SK-N-SH treated with all-trans-retinoic acid at 6 μM for 48 hours (cell line): ENCODE measurements at regions not wholly inside any gene's neighbourhood (a gene's known extent, or its start where the extent isn't known, plus 50 kb on each side); places are given as distances from the start of the nearest gene placed in this dataset.

Experiments
- ATAC-seq: fragments of 200-7000 bp; cut with Tn5 transposase; 3 replicates; pipeline ENCODE4 v1.9.1; 2020; ENCODE audit warnings: mild to moderate bottlenecking, moderate library complexity
- ARNTL ChIP-seq: fragments of 450-650 bp; formaldehyde crosslinking; IDR thresholded peaks from 2 replicates; pipeline ENCODE4 v1.5.0; 2020; ENCODE audit warnings: low read depth, mild to moderate bottlenecking, moderate library complexity, borderline replicate concordance
- BACH2 ChIP-seq: fragments of 250-450 bp; sonication (Bioruptor Pico); IDR thresholded peaks from 2 replicates; pipeline ENCODE4 v1.9.0; 2021; ENCODE audit warnings: mild to moderate bottlenecking, borderline replicate concordance
- ESRRG ChIP-seq: fragments of 250-450 bp; sonication (Bioruptor Pico); IDR thresholded peaks from 2 replicates; pipeline ENCODE4 v1.6.1; 2021; ENCODE audit warnings: mild to moderate bottlenecking
- GLIS3 ChIP-seq: fragments of 250-450 bp; sonication (Bioruptor Pico); IDR thresholded peaks from 2 replicates; pipeline ENCODE4 v1.5.0; 2020; ENCODE audit warnings: mild to moderate bottlenecking, moderate library complexity
- ISL1 ChIP-seq: fragments of 250-450 bp; sonication (Bioruptor Pico); IDR thresholded peaks from 2 replicates; pipeline ENCODE4 v2.1.2; 2022; ENCODE audit warnings: mild to moderate bottlenecking, moderate library complexity
- OSR1 ChIP-seq: fragments of 250-450 bp; sonication (Bioruptor Pico); IDR thresholded peaks from 2 replicates; pipeline ENCODE4 v1.8.0; 2022; ENCODE audit warnings: moderate library complexity, mild to moderate bottlenecking, inconsistent platforms
- PPARA ChIP-seq: fragments of 250-450 bp; sonication (Bioruptor Pico); IDR thresholded peaks from 2 replicates; pipeline ENCODE4 v1.5.0; 2020; ENCODE audit warnings: mild to moderate bottlenecking, borderline replicate concordance
- RARB ChIP-seq: fragments of 250-450 bp; sonication (Bioruptor Pico); IDR thresholded peaks from 2 replicates; pipeline ENCODE4 v1.8.0; 2021; ENCODE audit warnings: mild to moderate bottlenecking, moderate library complexity
- TCF4 ChIP-seq: fragments of 250-450 bp; sonication (Bioruptor Pico); IDR thresholded peaks from 2 replicates; pipeline ENCODE4 v1.8.0; 2021; ENCODE audit warnings: mild to moderate bottlenecking, moderate library complexity, borderline replicate concordance
- TOX ChIP-seq: fragments of 250-450 bp; sonication (Bioruptor Pico); IDR thresholded peaks from 2 replicates; pipeline ENCODE4 v1.8.0; 2021; ENCODE audit warnings: mild to moderate bottlenecking, moderate library complexity, borderline replicate concordance
- ZC3H10 ChIP-seq: fragments of 250-450 bp; sonication (Bioruptor Pico); IDR thresholded peaks from 2 replicates; pipeline ENCODE4 v1.5.1; 2021; ENCODE audit warnings: mild to moderate bottlenecking, moderate library complexity
- ZFP3 ChIP-seq: fragments of 250-450 bp; sonication (Bioruptor Pico); IDR thresholded peaks from 2 replicates; pipeline ENCODE4 v1.5.0; 2020; ENCODE audit warnings: mild to moderate bottlenecking, moderate library complexity
- ZFP30 ChIP-seq: fragments of 450-650 bp; formaldehyde crosslinking; IDR thresholded peaks from 2 replicates; pipeline ENCODE4 v1.5.0; 2022; ENCODE audit warnings: mild to moderate bottlenecking, moderate library complexity
- ZNF565 ChIP-seq: fragments of 450-650 bp; formaldehyde crosslinking; conservative IDR thresholded peaks from 2 replicates; pipeline ENCODE4 v1.5.0; 2020; ENCODE audit warnings: low read depth, mild to moderate bottlenecking, moderate library complexity
- ZNF70 ChIP-seq: fragments of 450-650 bp; formaldehyde crosslinking; IDR thresholded peaks from 2 replicates; pipeline ENCODE4 v1.5.0; 2020; ENCODE audit warnings: mild to moderate bottlenecking, moderate library complexity
- ZNF8 ChIP-seq: fragments of 450-650 bp; formaldehyde crosslinking; IDR thresholded peaks from 2 replicates; pipeline ENCODE4 v1.5.0; 2020; ENCODE audit warnings: mild to moderate bottlenecking, moderate library complexity
- TF ChIP-seq, protein P1 (sequence below): fragments of 250-450 bp; sonication (Bioruptor Pico); IDR thresholded peaks from 2 replicates; pipeline ENCODE4 v1.5.1; 2020; ENCODE audit warnings: low read depth, mild to moderate bottlenecking, moderate library complexity
- TF ChIP-seq, protein P2 (sequence below): fragments of 250-450 bp; sonication (Bioruptor Pico); IDR thresholded peaks from 2 replicates; pipeline ENCODE4 v1.8.0; 2021; ENCODE audit warnings: low read depth, mild to moderate bottlenecking, moderate library complexity, borderline replicate concordance
- TF ChIP-seq, protein P3 (sequence below): fragments of 250-450 bp; sonication (Bioruptor Pico); IDR thresholded peaks from 2 replicates; pipeline ENCODE4 v1.5.1; 2021; ENCODE audit warnings: mild to moderate bottlenecking, moderate library complexity
- TF ChIP-seq, protein P4 (sequence below): fragments of 250-450 bp; sonication (Bioruptor Pico); IDR thresholded peaks from 2 replicates; pipeline ENCODE4 v1.5.0; 2020; ENCODE audit warnings: mild to moderate bottlenecking, moderate library complexity
- TF ChIP-seq, protein P5 (sequence below): fragments of 250-450 bp; sonication (Bioruptor Pico); IDR thresholded peaks from 2 replicates; pipeline ENCODE4 v1.8.0; 2020; ENCODE audit warnings: mild to moderate bottlenecking, moderate library complexity, borderline replicate concordance

DNA sequence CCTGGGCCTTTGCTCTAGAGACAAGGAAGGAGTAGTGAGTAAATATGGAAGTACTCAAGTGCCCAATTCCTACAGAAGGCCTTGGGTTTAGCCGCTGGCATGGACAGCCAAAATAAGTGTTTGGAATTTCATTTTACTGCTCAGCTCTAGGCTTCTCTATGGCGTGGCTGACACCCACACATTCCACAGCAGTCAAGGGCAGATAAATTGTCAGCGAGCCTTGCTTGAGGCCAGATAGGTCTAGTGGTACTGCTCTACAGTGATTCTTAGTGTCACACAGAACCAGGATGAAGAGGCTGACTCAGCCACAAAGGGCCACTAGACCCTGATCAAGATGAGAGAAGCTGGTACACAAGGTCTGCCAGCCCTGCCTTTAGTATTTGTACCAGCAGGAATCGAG lies 111.0 kb upstream of the NFIB start:
- no peak for ATAC-seq
- TF ChIP-seq, protein P1, sequence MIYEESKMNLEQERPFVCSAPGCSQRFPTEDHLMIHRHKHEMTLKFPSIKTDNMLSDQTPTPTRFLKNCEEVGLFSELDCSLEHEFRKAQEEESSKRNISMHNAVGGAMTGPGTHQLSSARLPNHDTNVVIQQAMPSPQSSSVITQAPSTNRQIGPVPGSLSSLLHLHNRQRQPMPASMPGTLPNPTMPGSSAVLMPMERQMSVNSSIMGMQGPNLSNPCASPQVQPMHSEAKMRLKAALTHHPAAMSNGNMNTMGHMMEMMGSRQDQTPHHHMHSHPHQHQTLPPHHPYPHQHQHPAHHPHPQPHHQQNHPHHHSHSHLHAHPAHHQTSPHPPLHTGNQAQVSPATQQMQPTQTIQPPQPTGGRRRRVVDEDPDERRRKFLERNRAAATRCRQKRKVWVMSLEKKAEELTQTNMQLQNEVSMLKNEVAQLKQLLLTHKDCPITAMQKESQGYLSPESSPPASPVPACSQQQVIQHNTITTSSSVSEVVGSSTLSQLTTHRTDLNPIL (CRISPR knock-in tag): no peak
- TF ChIP-seq GLIS3 (CRISPR knock-in tag) (no peak), ESRRG (CRISPR knock-in tag) (no peak), TOX (CRISPR knock-in tag) (no peak), ZNF8 (no peak), ZC3H10 (CRISPR knock-in tag) (no peak), ZFP3 (CRISPR knock-in tag) (no peak), BACH2 (CRISPR knock-in tag) (no peak), ISL1 (CRISPR knock-in tag) (no peak), ARNTL (CRISPR knock-in tag) (no peak), OSR1 (no peak), PPARA (no peak), TCF4 (no peak), ZNF70 (CRISPR knock-in tag) (no peak), ZFP30 (CRISPR knock-in tag) (no peak)
- TF ChIP-seq, protein P2, sequence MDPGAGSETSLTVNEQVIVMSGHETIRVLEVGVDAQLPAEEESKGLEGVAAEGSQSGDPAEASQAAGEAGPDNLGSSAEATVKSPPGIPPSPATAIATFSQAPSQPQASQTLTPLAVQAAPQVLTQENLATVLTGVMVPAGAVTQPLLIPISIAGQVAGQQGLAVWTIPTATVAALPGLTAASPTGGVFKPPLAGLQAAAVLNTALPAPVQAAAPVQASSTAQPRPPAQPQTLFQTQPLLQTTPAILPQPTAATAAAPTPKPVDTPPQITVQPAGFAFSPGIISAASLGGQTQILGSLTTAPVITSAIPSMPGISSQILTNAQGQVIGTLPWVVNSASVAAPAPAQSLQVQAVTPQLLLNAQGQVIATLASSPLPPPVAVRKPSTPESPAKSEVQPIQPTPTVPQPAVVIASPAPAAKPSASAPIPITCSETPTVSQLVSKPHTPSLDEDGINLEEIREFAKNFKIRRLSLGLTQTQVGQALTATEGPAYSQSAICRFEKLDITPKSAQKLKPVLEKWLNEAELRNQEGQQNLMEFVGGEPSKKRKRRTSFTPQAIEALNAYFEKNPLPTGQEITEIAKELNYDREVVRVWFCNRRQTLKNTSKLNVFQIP (CRISPR knock-in tag): no peak
- TF ChIP-seq, protein P3, sequence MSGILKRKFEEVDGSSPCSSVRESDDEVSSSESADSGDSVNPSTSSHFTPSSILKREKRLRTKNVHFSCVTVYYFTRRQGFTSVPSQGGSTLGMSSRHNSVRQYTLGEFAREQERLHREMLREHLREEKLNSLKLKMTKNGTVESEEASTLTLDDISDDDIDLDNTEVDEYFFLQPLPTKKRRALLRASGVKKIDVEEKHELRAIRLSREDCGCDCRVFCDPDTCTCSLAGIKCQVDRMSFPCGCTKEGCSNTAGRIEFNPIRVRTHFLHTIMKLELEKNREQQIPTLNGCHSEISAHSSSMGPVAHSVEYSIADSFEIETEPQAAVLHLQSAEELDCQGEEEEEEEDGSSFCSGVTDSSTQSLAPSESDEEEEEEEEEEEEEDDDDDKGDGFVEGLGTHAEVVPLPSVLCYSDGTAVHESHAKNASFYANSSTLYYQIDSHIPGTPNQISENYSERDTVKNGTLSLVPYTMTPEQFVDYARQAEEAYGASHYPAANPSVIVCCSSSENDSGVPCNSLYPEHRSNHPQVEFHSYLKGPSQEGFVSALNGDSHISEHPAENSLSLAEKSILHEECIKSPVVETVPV (CRISPR knock-in tag): no peak
- TF ChIP-seq, protein P4, sequence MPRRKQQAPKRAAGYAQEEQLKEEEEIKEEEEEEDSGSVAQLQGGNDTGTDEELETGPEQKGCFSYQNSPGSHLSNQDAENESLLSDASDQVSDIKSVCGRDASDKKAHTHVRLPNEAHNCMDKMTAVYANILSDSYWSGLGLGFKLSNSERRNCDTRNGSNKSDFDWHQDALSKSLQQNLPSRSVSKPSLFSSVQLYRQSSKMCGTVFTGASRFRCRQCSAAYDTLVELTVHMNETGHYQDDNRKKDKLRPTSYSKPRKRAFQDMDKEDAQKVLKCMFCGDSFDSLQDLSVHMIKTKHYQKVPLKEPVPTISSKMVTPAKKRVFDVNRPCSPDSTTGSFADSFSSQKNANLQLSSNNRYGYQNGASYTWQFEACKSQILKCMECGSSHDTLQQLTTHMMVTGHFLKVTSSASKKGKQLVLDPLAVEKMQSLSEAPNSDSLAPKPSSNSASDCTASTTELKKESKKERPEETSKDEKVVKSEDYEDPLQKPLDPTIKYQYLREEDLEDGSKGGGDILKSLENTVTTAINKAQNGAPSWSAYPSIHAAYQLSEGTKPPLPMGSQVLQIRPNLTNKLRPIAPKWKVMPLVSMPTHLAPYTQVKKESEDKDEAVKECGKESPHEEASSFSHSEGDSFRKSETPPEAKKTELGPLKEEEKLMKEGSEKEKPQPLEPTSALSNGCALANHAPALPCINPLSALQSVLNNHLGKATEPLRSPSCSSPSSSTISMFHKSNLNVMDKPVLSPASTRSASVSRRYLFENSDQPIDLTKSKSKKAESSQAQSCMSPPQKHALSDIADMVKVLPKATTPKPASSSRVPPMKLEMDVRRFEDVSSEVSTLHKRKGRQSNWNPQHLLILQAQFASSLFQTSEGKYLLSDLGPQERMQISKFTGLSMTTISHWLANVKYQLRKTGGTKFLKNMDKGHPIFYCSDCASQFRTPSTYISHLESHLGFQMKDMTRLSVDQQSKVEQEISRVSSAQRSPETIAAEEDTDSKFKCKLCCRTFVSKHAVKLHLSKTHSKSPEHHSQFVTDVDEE (CRISPR knock-in tag): no peak
- TF ChIP-seq, protein P5, sequence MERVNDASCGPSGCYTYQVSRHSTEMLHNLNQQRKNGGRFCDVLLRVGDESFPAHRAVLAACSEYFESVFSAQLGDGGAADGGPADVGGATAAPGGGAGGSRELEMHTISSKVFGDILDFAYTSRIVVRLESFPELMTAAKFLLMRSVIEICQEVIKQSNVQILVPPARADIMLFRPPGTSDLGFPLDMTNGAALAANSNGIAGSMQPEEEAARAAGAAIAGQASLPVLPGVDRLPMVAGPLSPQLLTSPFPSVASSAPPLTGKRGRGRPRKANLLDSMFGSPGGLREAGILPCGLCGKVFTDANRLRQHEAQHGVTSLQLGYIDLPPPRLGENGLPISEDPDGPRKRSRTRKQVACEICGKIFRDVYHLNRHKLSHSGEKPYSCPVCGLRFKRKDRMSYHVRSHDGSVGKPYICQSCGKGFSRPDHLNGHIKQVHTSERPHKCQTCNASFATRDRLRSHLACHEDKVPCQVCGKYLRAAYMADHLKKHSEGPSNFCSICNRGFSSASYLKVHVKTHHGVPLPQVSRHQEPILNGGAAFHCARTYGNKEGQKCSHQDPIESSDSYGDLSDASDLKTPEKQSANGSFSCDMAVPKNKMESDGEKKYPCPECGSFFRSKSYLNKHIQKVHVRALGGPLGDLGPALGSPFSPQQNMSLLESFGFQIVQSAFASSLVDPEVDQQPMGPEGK: no peak

DNA sequence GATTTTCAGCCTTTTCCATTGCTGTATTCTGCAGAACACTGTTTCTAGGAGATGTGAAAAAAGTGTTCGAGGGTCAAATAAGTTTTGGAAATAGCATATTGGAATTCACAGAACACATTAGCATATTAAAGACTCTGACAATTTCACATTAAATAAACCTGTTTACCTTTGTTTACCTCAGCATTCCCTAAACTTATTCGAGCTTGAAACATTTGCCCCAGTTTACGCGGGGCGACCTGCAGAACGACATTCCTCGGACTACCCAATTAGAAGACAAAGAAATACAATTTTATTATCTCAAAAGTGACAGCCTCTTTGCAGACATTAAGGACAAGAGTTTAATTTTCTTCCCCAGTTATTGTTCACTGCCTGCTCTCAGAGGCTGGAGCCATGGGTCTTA lies 110.3 kb upstream of the NFIB start:
- ATAC-seq: no peak
- TF ChIP-seq, protein P2 (CRISPR knock-in tag): no peak

DNA sequence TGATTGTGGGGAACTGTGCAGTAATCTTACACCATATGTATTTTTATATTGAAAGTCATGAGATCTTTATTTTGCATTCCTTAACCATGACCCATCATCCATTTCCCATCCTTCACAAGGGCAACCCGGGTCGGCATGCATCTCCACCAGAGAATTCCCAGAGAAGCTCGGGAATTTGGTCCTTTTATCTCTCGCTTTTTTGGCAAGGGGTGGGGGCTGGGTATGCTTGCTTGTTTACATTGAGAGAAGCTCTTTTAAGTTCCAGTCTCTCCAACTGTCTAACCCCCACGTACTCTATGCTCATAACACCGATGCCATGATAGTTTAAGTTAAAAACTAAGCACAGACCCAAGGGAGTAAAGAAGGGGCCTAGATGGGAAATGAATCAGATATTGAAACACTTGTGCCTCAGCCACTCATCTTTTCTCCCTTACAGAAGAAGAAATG lies 109.9 kb upstream of the NFIB start:
- ATAC-seq: peak; percentile 92
- TF ChIP-seq ZNF565 (CRISPR knock-in tag) (no peak), PPARA (no peak), ARNTL (CRISPR knock-in tag) (no peak), TOX (CRISPR knock-in tag) (0 out of 2 replicates have a peak, but pooled peaks have one; percentile 48), RARB (CRISPR knock-in tag) (no peak), ISL1 (CRISPR knock-in tag) (peak; percentile 71), ZNF8 (no peak)
- TF ChIP-seq, protein P4 (CRISPR knock-in tag): no peak
- TF ChIP-seq, protein P1 (CRISPR knock-in tag): no peak
